ENCODE measurements at regions not wholly inside any gene's neighbourhood (a gene's known extent, or its start where the extent isn't known, plus 50 kb on each side); places are given as distances from the start of the nearest gene placed in this dataset.

- WGBS (ENCODE audit: insufficient coverage, insufficient replicate concordance, low lambda C conversion rate, missing lambda C conversion rate) = 52% methylated on average over 5 of the region's 5 CpGs
- no peak overlapping the region for H3K27ac ChIP-seq (ENCODE audit: control insufficient read depth, insufficient read depth)
- ChIA-PET SMC1A (ENCODE audit: uncharacterized antibody, unreplicated experiment) (no interaction called here), POLR2A (no interaction called here), CTCF (interaction anchor here (0.7 kb wide), 1 partner anchor 849 kb away, joined by 3 read pairs; no protein-coding TSS in a partner anchor), RAD21 (ENCODE audit: unreplicated experiment) (interaction anchor here (1.1 kb wide), 1 partner anchor 26 kb away, joined by 3 read pairs; no protein-coding TSS in a partner anchor)
- in situ Hi-C loops (cut with MboI) (no loop called here), intact Hi-C loops (cut with micrococcal nuclease; ENCODE audit: unreplicated experiment) (no loop called here)
- TF ChIP-seq LARP7 (IDR thresholded peaks at IDR 0.05) (no peak), NBN (IDR thresholded peaks at IDR 0.05) (no peak), SP1 (IDR thresholded peaks at IDR 0.05; ENCODE audit: low read depth, low read length) (no peak), ZNF207 (IDR thresholded peaks at IDR 0.05; ENCODE audit: borderline replicate concordance) (no peak), SKIL (IDR thresholded peaks at IDR 0.05; ENCODE audit: low read depth, poor library complexity, severe bottlenecking) (no peak), PBX3 (IDR thresholded peaks at IDR 0.05; ENCODE audit: insufficient replicate concordance, low read depth, low read length) (no peak), ZNF274 (IDR thresholded peaks at IDR 0.05; ENCODE audit: insufficient read depth, insufficient read length) (no peak), ZNF24 (IDR thresholded peaks at IDR 0.05) (no peak), EZH2 (IDR thresholded peaks at IDR 0.05; ENCODE audit: borderline replicate concordance, control insufficient read depth, low read depth, low read length) (no peak), YBX1 (IDR thresholded peaks at IDR 0.05) (no peak), RELA (IDR thresholded peaks at IDR 0.05; ENCODE audit: borderline replicate concordance, partially characterized antibody) (no peak), CREB1 (IDR thresholded peaks at IDR 0.05; ENCODE audit: low read depth) (no peak), GATAD2B (conservative IDR thresholded peaks at IDR 0.05; ENCODE audit: low read depth) (no peak)
- TF ChIP-seq, protein P1, sequence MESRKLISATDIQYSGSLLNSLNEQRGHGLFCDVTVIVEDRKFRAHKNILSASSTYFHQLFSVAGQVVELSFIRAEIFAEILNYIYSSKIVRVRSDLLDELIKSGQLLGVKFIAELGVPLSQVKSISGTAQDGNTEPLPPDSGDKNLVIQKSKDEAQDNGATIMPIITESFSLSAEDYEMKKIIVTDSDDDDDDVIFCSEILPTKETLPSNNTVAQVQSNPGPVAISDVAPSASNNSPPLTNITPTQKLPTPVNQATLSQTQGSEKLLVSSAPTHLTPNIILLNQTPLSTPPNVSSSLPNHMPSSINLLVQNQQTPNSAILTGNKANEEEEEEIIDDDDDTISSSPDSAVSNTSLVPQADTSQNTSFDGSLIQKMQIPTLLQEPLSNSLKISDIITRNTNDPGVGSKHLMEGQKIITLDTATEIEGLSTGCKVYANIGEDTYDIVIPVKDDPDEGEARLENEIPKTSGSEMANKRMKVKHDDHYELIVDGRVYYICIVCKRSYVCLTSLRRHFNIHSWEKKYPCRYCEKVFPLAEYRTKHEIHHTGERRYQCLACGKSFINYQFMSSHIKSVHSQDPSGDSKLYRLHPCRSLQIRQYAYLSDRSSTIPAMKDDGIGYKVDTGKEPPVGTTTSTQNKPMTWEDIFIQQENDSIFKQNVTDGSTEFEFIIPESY (IDR thresholded peaks at IDR 0.05) = no peak
- TF ChIP-seq, protein P2, sequence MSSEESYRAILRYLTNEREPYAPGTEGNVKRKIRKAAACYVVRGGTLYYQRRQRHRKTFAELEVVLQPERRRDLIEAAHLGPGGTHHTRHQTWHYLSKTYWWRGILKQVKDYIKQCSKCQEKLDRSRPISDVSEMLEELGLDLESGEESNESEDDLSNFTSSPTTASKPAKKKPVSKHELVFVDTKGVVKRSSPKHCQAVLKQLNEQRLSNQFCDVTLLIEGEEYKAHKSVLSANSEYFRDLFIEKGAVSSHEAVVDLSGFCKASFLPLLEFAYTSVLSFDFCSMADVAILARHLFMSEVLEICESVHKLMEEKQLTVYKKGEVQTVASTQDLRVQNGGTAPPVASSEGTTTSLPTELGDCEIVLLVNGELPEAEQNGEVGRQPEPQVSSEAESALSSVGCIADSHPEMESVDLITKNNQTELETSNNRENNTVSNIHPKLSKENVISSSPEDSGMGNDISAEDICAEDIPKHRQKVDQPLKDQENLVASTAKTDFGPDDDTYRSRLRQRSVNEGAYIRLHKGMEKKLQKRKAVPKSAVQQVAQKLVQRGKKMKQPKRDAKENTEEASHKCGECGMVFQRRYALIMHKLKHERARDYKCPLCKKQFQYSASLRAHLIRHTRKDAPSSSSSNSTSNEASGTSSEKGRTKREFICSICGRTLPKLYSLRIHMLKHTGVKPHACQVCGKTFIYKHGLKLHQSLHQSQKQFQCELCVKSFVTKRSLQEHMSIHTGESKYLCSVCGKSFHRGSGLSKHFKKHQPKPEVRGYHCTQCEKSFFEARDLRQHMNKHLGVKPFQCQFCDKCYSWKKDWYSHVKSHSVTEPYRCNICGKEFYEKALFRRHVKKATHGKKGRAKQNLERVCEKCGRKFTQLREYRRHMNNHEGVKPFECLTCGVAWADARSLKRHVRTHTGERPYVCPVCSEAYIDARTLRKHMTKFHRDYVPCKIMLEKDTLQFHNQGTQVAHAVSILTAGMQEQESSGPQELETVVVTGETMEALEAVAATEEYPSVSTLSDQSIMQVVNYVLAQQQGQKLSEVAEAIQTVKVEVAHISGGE (CRISPR knock-in tag; IDR thresholded peaks at IDR 0.05) = no peak
- no peak overlapping the region for H3K4me3 ChIP-seq
- no peaks in the 10 kb centered on the region for H3K9me3 ChIP-seq (replicated peaks; ENCODE audit: control insufficient read depth, insufficient read depth, low read length)
- BruUV-seq (replicated peaks) = no TSS peak
- H3K27me3 ChIP-seq (replicated peaks in 1 of 2; ENCODE audit: control insufficient read depth in 2 of 2, insufficient read depth in 2 of 2, low read length in 1 of 2) = peaks cover 1 to 4% of the 10 kb centered on the region in 2 experiments; a peak in 3 of 4 replicates
- no peak for ATAC-seq
- no peaks in the 10 kb centered on the region for H3K36me3 ChIP-seq (ENCODE audit: control insufficient read depth in 2 of 2, insufficient read depth in 2 of 2, low read length in 1 of 2)
- no peaks in the 10 kb centered on the region for H3K4me1 ChIP-seq (ENCODE audit: control insufficient read depth, insufficient read depth, low read length)
- H4K20me1 ChIP-seq (ENCODE audit: control insufficient read depth, insufficient read depth) = no peaks in the 10 kb centered on the region
- H3K9ac ChIP-seq (ENCODE audit: control insufficient read depth, insufficient read depth, low read length) = no peak overlapping the region
- no peak overlapping the region for H3K4me2 ChIP-seq (ENCODE audit: control insufficient read depth, insufficient read depth)
- no peaks in the 10 kb centered on the region for H3K79me2 ChIP-seq (ENCODE audit: control insufficient read depth, insufficient read depth, low read length)
- FAIRE-seq = no peak
- DNase-seq (ENCODE audit: low read depth, low spot score) = no peak
- H2AFZ ChIP-seq (ENCODE audit: control insufficient read depth, low read depth, low read length) = no peak overlapping the region
These were observed 65.4 kb upstream of the PARP1 start for GRCh38 chr1:226473325-226473724.

Measured in GM12878 (cell line).